ENCODE measurements at regions not wholly inside any gene's neighbourhood (a gene's known extent, or its start where the extent isn't known, plus 50 kb on each side); places are given as distances from the start of the nearest gene placed in this dataset.

- no peak overlapping the region; the same call in 1 of the 2 replicates for H3K4me2 ChIP-seq (ENCODE audit: low read depth, low read length)
- H2AK5ac ChIP-seq (ENCODE audit: low read depth, low read length) = peak overlapping the region; percentile 63; the same call in 1 of the 2 replicates
- peak overlapping the region; percentile 92 for H2BK120ac ChIP-seq (ENCODE audit: low read depth, low read length)
- ChIA-PET CTCF (no interaction called here), POLR2A (ENCODE audit: unreplicated experiment) (no interaction called here)
- peaks cover 4% of the 10 kb centered on the region; the same call in 1 of the 2 replicates for H3K9me3 ChIP-seq (ENCODE audit: control insufficient read depth, insufficient read depth, low read length)
- H3K4me3 ChIP-seq (ENCODE audit: insufficient read depth, low read depth, low read length) = no peak overlapping the region
- no peak for ATAC-seq (ENCODE audit: low read depth)
- BruUV-seq (replicated peaks) = no TSS peak
- peak overlapping the region; percentile 89 for H4K91ac ChIP-seq (ENCODE audit: insufficient read depth, low read depth, low read length)
- H4K8ac ChIP-seq (ENCODE audit: low read depth in 2 of 2, low read length in 2 of 2) = peak overlapping the region; percentile 37 to 81; a peak in 3 of 4 replicates
- peak; percentile 14 for DNase-seq
- dilution Hi-C loops (cut with HindIII; ENCODE audit: low sequenced_read_pairs, unreplicated experiment) (no loop called here), intact Hi-C loops (cut with micrococcal nuclease) (loop anchor here (10.0 kb wide), 1 partner anchor 166 kb away; no protein-coding TSS in a partner anchor), in situ Hi-C loops (cut with MboI; ENCODE audit: low sequenced_read_pairs) (no loop called here)
- H2BK5ac ChIP-seq (ENCODE audit: low read depth, low read length, poor library complexity, severe bottlenecking) = peak overlapping the region; percentile 98
- peak overlapping the region; percentile 94 for H2BK20ac ChIP-seq (ENCODE audit: low read depth, low read length)
- no peak overlapping the region for H3K23ac ChIP-seq (ENCODE audit: low read depth, low read length)
- TF ChIP-seq FOS (IDR thresholded peaks at IDR 0.05; ENCODE audit: low read depth, low read length) (no peak), USF2 (IDR thresholded peaks at IDR 0.05; ENCODE audit: low read depth, low read length) (peak; percentile 34; the same call in 1 of the 2 replicates), MXI1 (IDR thresholded peaks at IDR 0.05; ENCODE audit: borderline replicate concordance, low read depth, low read length) (no peak), CHD1 (IDR thresholded peaks at IDR 0.05; ENCODE audit: low read depth, low read length) (no peak), POLR2A (IDR thresholded peaks at IDR 0.05; ENCODE audit: low read depth, low read length) (no peak)
- no peaks in the 10 kb centered on the region for H3K36me3 ChIP-seq (ENCODE audit: control insufficient read depth, insufficient read depth, low read length)
- H3K14ac ChIP-seq (replicated peaks; ENCODE audit: low read depth, low read length) = peak overlapping the region; percentile 31; the same call in 1 of the 2 replicates
- no peak overlapping the region for H3K9ac ChIP-seq (ENCODE audit: low read depth, low read length)
- no peaks in the 10 kb centered on the region for H3K27me3 ChIP-seq (ENCODE audit: control insufficient read depth, insufficient read depth, low read length)
- peak overlapping the region; percentile 95 for H4K5ac ChIP-seq (ENCODE audit: low read depth, low read length)
- peaks cover 25% of the 10 kb centered on the region for H3K4me1 ChIP-seq (ENCODE audit: control insufficient read depth, insufficient read depth, low read length)
- peak overlapping the region; percentile 99; the same call in 1 of the 2 replicates for H3K18ac ChIP-seq (ENCODE audit: low read depth, low read length)
- H2BK15ac ChIP-seq (ENCODE audit: low read depth, low read length) = peak overlapping the region; percentile 84; the same call in 1 of the 3 replicates
- no peaks in the 10 kb centered on the region for H4K20me1 ChIP-seq (ENCODE audit: insufficient read depth, low read length)
- peaks cover 7% of the 10 kb centered on the region; the same call in 1 of the 2 replicates for H3K9me1 ChIP-seq (ENCODE audit: insufficient read depth, low read length)
- no peak overlapping the region for H2AFZ ChIP-seq (replicated peaks; ENCODE audit: low read length, poor library complexity)
- H2AK9ac ChIP-seq (replicated peaks; ENCODE audit: low read depth, low read length, poor library complexity) = no peak overlapping the region
- peak overlapping the region; percentile 66; the same call in 1 of the 2 replicates for H3K27ac ChIP-seq (ENCODE audit: insufficient read depth, low read length)
- H3K4ac ChIP-seq (ENCODE audit: low read depth, low read length) = peak overlapping the region; percentile 61
- no peaks in the 10 kb centered on the region for H3K79me1 ChIP-seq (ENCODE audit: low read depth in 1 of 2, low read length in 2 of 2)
- no peak overlapping the region; the same call in 1 of the 2 replicates for H3K56ac ChIP-seq (ENCODE audit: extremely low read depth, insufficient read depth, low read length)
- WGBS, 2 experiments (ENCODE audit: extremely low coverage in 2 of 2, insufficient read length in 1 of 2) = 90% methylated on average over 2 of the region's 4 CpGs; no CpG with 5 or more reads in 1 of the 2 experiments
These were observed 90.7 kb downstream of the GPR88 start for GRCh38 chr1:100628631-100629081.
